ENCODE measurements at regions not wholly inside any gene's neighbourhood (a gene's known extent, or its start where the extent isn't known, plus 50 kb on each side); places are given as distances from the start of the nearest gene placed in this dataset.

DNA sequence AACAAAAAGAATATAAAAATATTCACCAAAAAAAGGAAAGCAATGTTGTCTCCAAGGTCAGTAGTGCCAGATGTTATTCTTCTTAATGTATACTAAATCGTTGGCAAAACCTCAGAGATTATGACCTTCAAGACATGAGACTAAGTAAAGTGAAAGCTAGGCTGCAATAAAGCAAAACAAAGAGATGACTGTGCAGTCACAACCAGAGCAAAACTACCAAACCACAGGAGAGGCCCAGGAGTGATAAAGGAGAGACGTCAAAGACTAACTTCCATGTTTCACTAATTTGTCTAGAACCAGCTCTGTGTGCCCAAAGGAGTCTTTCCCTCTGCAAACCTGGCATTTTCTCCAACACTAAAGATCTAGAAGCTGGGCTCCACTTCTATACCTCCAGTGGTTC is 155.9 kb upstream of the POU3F2 start:
- Histone ChIP-seq H2AFZ (ENCODE audit: low read length) (no peak overlapping the region), H3K9me3 (ENCODE audit: insufficient read depth, low read depth, low read length) (no peaks in the 10 kb centered on the region), H3K9me2 (replicated peaks; ENCODE audit: low read depth, low read length) (no peaks in the 10 kb centered on the region), H3K4me3 (ENCODE audit: low read length, poor library complexity, severe bottlenecking) (no peak overlapping the region), H4K20me1 (ENCODE audit: insufficient read depth, low read length, poor library complexity, severe bottlenecking) (no peaks in the 10 kb centered on the region), H3K27me3 (ENCODE audit: insufficient read depth, low read length, poor library complexity, severe bottlenecking) (no peaks in the 10 kb centered on the region), H3F3A (ENCODE audit: low read depth) (no peaks in the 10 kb centered on the region), H3K4me2 (ENCODE audit: low read depth, low read length, poor library complexity, severe bottlenecking) (no peak overlapping the region), H3K9ac (ENCODE audit: low read depth, low read length, poor library complexity, severe bottlenecking) (no peak overlapping the region), H3K79me2 (ENCODE audit: insufficient read depth, low read length) (no peaks in the 10 kb centered on the region), H3K4me1 (ENCODE audit: insufficient read depth, low read length, poor library complexity, severe bottlenecking) (no peaks in the 10 kb centered on the region), H3K36me3 (ENCODE audit: insufficient read depth, low read length) (no peaks in the 10 kb centered on the region)
- TF ChIP-seq, protein P1, sequence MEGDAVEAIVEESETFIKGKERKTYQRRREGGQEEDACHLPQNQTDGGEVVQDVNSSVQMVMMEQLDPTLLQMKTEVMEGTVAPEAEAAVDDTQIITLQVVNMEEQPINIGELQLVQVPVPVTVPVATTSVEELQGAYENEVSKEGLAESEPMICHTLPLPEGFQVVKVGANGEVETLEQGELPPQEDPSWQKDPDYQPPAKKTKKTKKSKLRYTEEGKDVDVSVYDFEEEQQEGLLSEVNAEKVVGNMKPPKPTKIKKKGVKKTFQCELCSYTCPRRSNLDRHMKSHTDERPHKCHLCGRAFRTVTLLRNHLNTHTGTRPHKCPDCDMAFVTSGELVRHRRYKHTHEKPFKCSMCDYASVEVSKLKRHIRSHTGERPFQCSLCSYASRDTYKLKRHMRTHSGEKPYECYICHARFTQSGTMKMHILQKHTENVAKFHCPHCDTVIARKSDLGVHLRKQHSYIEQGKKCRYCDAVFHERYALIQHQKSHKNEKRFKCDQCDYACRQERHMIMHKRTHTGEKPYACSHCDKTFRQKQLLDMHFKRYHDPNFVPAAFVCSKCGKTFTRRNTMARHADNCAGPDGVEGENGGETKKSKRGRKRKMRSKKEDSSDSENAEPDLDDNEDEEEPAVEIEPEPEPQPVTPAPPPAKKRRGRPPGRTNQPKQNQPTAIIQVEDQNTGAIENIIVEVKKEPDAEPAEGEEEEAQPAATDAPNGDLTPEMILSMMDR (conservative IDR thresholded peaks at IDR 0.05; ENCODE audit: low read length): no peak
- no peak for TF ChIP-seq EZH2phosphoT487 (IDR thresholded peaks at IDR 0.05; ENCODE audit: borderline replicate concordance)

DNA sequence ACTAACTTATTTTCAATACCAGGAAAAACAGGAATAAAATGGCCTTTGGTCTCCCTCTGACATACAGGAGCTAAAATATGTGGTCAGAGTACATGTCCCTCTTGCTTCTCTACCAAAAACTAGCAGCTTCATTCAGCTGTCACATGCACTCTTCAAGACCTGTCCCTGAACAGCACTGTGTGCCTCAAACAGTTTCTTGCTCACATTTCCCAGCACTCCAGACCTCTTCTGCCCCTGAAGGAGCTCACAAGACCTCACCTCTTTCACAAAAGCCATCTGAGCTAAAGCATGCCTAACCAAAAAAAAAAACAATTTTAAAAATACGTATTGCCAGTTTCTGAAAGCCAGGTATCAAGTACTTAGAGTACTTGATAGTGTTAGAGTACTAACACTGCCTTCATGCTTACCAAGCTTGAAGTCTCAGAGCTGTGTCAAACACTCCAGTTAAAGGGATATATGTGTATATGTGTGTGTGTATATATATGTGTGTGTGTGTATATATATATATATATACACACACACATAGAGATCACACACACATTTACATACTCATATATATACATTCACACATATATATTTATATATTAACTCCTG is 148.3 kb upstream of the POU3F2 start:
- Histone ChIP-seq H3K27me3 (ENCODE audit: insufficient read depth, low read length, poor library complexity, severe bottlenecking) (no peaks in the 10 kb centered on the region), H3K4me2 (ENCODE audit: low read depth, low read length, poor library complexity, severe bottlenecking) (no peak overlapping the region), H3K9me3 (ENCODE audit: insufficient read depth, low read depth, low read length) (no peaks in the 10 kb centered on the region), H3F3A (ENCODE audit: low read depth) (no peaks in the 10 kb centered on the region), H2AFZ (ENCODE audit: low read length) (no peak overlapping the region), H4K20me1 (ENCODE audit: insufficient read depth, low read length, poor library complexity, severe bottlenecking) (no peaks in the 10 kb centered on the region), H3K9me2 (replicated peaks; ENCODE audit: low read depth, low read length) (no peaks in the 10 kb centered on the region), H3K79me2 (ENCODE audit: insufficient read depth, low read length) (no peaks in the 10 kb centered on the region), H3K36me3 (ENCODE audit: insufficient read depth, low read length) (no peaks in the 10 kb centered on the region), H3K4me3 (ENCODE audit: low read length, poor library complexity, severe bottlenecking) (no peak overlapping the region), H3K4me1 (ENCODE audit: insufficient read depth, low read length, poor library complexity, severe bottlenecking) (no peaks in the 10 kb centered on the region), H3K9ac (ENCODE audit: low read depth, low read length, poor library complexity, severe bottlenecking) (no peak overlapping the region)
- TF ChIP-seq, protein P1 (conservative IDR thresholded peaks at IDR 0.05; ENCODE audit: low read length): no peak
- TF ChIP-seq EZH2phosphoT487 (IDR thresholded peaks at IDR 0.05; ENCODE audit: borderline replicate concordance): no peak

DNA sequence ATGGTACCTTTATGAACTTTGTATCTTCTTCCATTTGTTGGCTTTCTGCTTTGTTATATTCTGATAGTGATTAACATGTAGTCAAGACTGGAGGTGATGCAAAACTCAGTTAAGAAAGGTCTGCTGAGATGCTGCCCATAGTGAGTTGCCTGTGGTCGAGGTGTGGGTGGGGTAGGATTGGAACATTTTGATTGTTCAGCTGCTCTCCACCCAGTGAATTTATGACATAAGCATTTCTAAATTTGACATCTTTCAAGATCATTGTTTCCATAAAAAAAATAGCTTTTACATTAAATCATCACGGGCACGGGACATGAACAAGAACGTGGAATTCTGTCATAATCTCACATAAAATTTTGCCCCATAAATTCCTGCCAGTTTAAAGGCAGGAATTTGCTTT is 146.6 kb upstream of the POU3F2 start:
- no peaks in the 10 kb centered on the region for H4K20me1 ChIP-seq (ENCODE audit: insufficient read depth, low read length, poor library complexity, severe bottlenecking)
- no peak overlapping the region for H3K4me2 ChIP-seq (ENCODE audit: low read depth, low read length, poor library complexity, severe bottlenecking)
- H3K4me1 ChIP-seq (ENCODE audit: insufficient read depth, low read length, poor library complexity, severe bottlenecking): no peaks in the 10 kb centered on the region
- H2AFZ ChIP-seq (ENCODE audit: low read length): no peak overlapping the region
- no peaks in the 10 kb centered on the region for H3K9me2 ChIP-seq (replicated peaks; ENCODE audit: low read depth, low read length)
- TF ChIP-seq, protein P1 (conservative IDR thresholded peaks at IDR 0.05; ENCODE audit: low read length): no peak
- TF ChIP-seq EZH2phosphoT487 (IDR thresholded peaks at IDR 0.05; ENCODE audit: borderline replicate concordance): no peak
- H3K4me3 ChIP-seq (ENCODE audit: low read length, poor library complexity, severe bottlenecking): no peak overlapping the region
- H3K9me3 ChIP-seq (ENCODE audit: insufficient read depth, low read depth, low read length): no peaks in the 10 kb centered on the region
- H3K27me3 ChIP-seq (ENCODE audit: insufficient read depth, low read length, poor library complexity, severe bottlenecking): no peaks in the 10 kb centered on the region
- H3K9ac ChIP-seq (ENCODE audit: low read depth, low read length, poor library complexity, severe bottlenecking): no peak overlapping the region
- no peaks in the 10 kb centered on the region for H3K79me2 ChIP-seq (ENCODE audit: insufficient read depth, low read length)
- no peaks in the 10 kb centered on the region for H3F3A ChIP-seq (ENCODE audit: low read depth)
- H3K36me3 ChIP-seq (ENCODE audit: insufficient read depth, low read length): no peaks in the 10 kb centered on the region
